Smooth muscle cell (in vitro differentiated cells): ENCODE measurements at regions not wholly inside any gene's neighbourhood (a gene's known extent, or its start where the extent isn't known, plus 50 kb on each side); places are given as distances from the start of the nearest gene placed in this dataset.
A peak's percentile ranks its signal among the peaks of the same experiment; 100 is the strongest.

Experiments
- DNase-seq: peaks from one replicate; lab custom pipeline; 2025; ENCODE audit not compliant: unreplicated experiment; lab: John Stamatoyannopoulos, UW
- H2AFZ ChIP-seq: fragments of 200-600 bp; sonication (generic); 2 replicates; pipeline ENCODE4 v1.6.0; 2016; ENCODE audit warnings: antibody characterized with exemption, low read depth, mild to moderate bottlenecking
- H3F3A ChIP-seq: fragments of 200-600 bp; sonication (generic); 2 replicates; pipeline ENCODE4 v1.6.0; 2017; ENCODE audit warnings: antibody characterized with exemption, low read depth
- H3K27ac ChIP-seq: fragments of 200-600 bp; sonication (generic); 2 replicates; pipeline ENCODE4 v1.5.1; 2016; ENCODE audit warnings: low read depth, mild to moderate bottlenecking
- H3K27me3 ChIP-seq: fragments of 200-600 bp; sonication (generic); 2 replicates; pipeline ENCODE4 v1.6.1; 2016; ENCODE audit warnings: low read depth, mild to moderate bottlenecking
- H3K36me3 ChIP-seq: fragments of 200-600 bp; sonication (generic); 2 replicates; pipeline ENCODE4 v1.5.1; 2016; ENCODE audit warnings: low read depth
- H3K4me1 ChIP-seq: fragments of 200-600 bp; sonication (generic); 2 replicates; pipeline ENCODE4 v1.5.1; 2016; ENCODE audit warnings: low read depth
- H3K4me2 ChIP-seq: fragments of 200-600 bp; sonication (generic); 2 replicates; pipeline ENCODE4 v1.6.0; 2016; ENCODE audit warnings: mild to moderate bottlenecking
- H3K4me3 ChIP-seq: fragments of 200-600 bp; sonication (generic); 2 replicates; pipeline ENCODE4 v1.5.1; 2016; ENCODE audit warnings: mild to moderate bottlenecking
- H3K79me2 ChIP-seq: fragments of 200-600 bp; sonication (generic); 2 replicates; pipeline ENCODE4 v1.6.0; 2016; ENCODE audit warnings: low read depth, mild to moderate bottlenecking
- H3K9ac ChIP-seq: fragments of 200-600 bp; sonication (generic); 2 replicates; pipeline ENCODE4 v1.6.0; 2016; ENCODE audit warnings: low read depth
- H3K9me3 ChIP-seq: fragments of 200-600 bp; sonication (generic); replicated peaks from 2 replicates; pipeline ENCODE4 v1.5.1; 2016; ENCODE audit warnings: low read depth
- H4K20me1 ChIP-seq: fragments of 200-600 bp; sonication (generic); 2 replicates; pipeline ENCODE4 v1.6.0; 2016; ENCODE audit warnings: low read depth
- CTCF ChIP-seq: fragments of 200-600 bp; sonication (generic); IDR thresholded peaks from 2 replicates; pipeline ENCODE4 v1.5.1; 2017; ENCODE audit warnings: borderline replicate concordance, mild to moderate bottlenecking, antibody characterized with exemption; ENCODE audit not compliant: insufficient read depth, poor library complexity, severe bottlenecking
- WGBS: methylation state at CpG from one replicate; pipeline ENCODE4 v1.1.7; 2016; ENCODE audit warnings: low lambda C conversion rate; 5-methylcytosine and 5-hydroxymethylcytosine counted together

GRCh38 chr5:164300295-164300694 lies 794.9 kb downstream of the MAT2B start:
- no peaks in the 10 kb centered on the region for H3K27me3 ChIP-seq
- TF ChIP-seq CTCF = no peak
- H3K4me1 ChIP-seq = peaks cover 7% of the 10 kb centered on the region
- no peaks in the 10 kb centered on the region for H3K36me3 ChIP-seq
- no peaks in the 10 kb centered on the region for H3K9me3 ChIP-seq
- no peak for DNase-seq
- no peaks in the 10 kb centered on the region for H3F3A ChIP-seq
- no peak overlapping the region for H3K9ac ChIP-seq
- H4K20me1 ChIP-seq = no peaks in the 10 kb centered on the region
- no peak overlapping the region for H3K27ac ChIP-seq
- H3K79me2 ChIP-seq = no peaks in the 10 kb centered on the region
- H3K4me2 ChIP-seq = no peak overlapping the region
- no peak overlapping the region for H2AFZ ChIP-seq
- H3K4me3 ChIP-seq = no peak overlapping the region

GRCh38 chr5:164301136-164301535 lies 795.7 kb downstream of the MAT2B start:
- no peak for DNase-seq
- Histone ChIP-seq H3K9ac (no peak overlapping the region), H3K79me2 (no peaks in the 10 kb centered on the region), H2AFZ (no peak overlapping the region), H3K27ac (no peak overlapping the region), H3K27me3 (no peaks in the 10 kb centered on the region), H3K4me2 (no peak overlapping the region), H4K20me1 (no peaks in the 10 kb centered on the region), H3K4me3 (no peak overlapping the region), H3F3A (no peaks in the 10 kb centered on the region), H3K36me3 (no peaks in the 10 kb centered on the region), H3K9me3 (no peaks in the 10 kb centered on the region), H3K4me1 (peaks cover 6% of the 10 kb centered on the region)
- TF ChIP-seq CTCF = no peak

GRCh38 chr5:164301708-164302107 lies 796.3 kb downstream of the MAT2B start:
- no peaks in the 10 kb centered on the region for H3K27me3 ChIP-seq
- no peak overlapping the region for H2AFZ ChIP-seq
- no peak overlapping the region for H3K27ac ChIP-seq
- H3K9ac ChIP-seq = no peak overlapping the region
- WGBS = 93% methylated on average over 3 of the region's 3 CpGs
- no peaks in the 10 kb centered on the region for H3K9me3 ChIP-seq
- DNase-seq = no peak
- H3K79me2 ChIP-seq = no peaks in the 10 kb centered on the region
- TF ChIP-seq CTCF = no peak
- no peaks in the 10 kb centered on the region for H4K20me1 ChIP-seq
- no peaks in the 10 kb centered on the region for H3F3A ChIP-seq
- peaks cover 3% of the 10 kb centered on the region for H3K4me1 ChIP-seq
- no peaks in the 10 kb centered on the region for H3K36me3 ChIP-seq
- no peak overlapping the region for H3K4me2 ChIP-seq
- H3K4me3 ChIP-seq = no peak overlapping the region

GRCh38 chr5:164302533-164303235 lies 797.3 kb downstream of the MAT2B start:
- H3K27ac ChIP-seq = no peak overlapping the region
- TF ChIP-seq CTCF = no peak
- no peak overlapping the region for H3K4me3 ChIP-seq
- no peak overlapping the region for H3K9ac ChIP-seq
- no peaks in the 10 kb centered on the region for H3K36me3 ChIP-seq
- no peak for DNase-seq
- H4K20me1 ChIP-seq = no peaks in the 10 kb centered on the region
- H3K79me2 ChIP-seq = no peaks in the 10 kb centered on the region
- H2AFZ ChIP-seq = peak overlapping the region; percentile 61
- H3F3A ChIP-seq = no peaks in the 10 kb centered on the region
- H3K4me2 ChIP-seq = no peak overlapping the region
- H3K27me3 ChIP-seq = no peaks in the 10 kb centered on the region
- 68% methylated on average over 2 of the region's 2 CpGs for WGBS
- no peaks in the 10 kb centered on the region for H3K4me1 ChIP-seq
- H3K9me3 ChIP-seq = no peaks in the 10 kb centered on the region
